SK-N-SH treated with all-trans-retinoic acid at 6 μM for 48 hours (cell line): ENCODE measurements at regions not wholly inside any gene's neighbourhood (a gene's known extent, or its start where the extent isn't known, plus 50 kb on each side); places are given as distances from the start of the nearest gene placed in this dataset.
A peak's percentile ranks its signal among the peaks of the same experiment; 100 is the strongest.

Experiments
- ATAC-seq: fragments of 200-7000 bp; cut with Tn5 transposase; 3 replicates; pipeline ENCODE4 v1.9.1; 2020; ENCODE audit warnings: mild to moderate bottlenecking, moderate library complexity
- ARNTL ChIP-seq: fragments of 450-650 bp; formaldehyde crosslinking; IDR thresholded peaks from 2 replicates; pipeline ENCODE4 v1.5.0; 2020; ENCODE audit warnings: low read depth, mild to moderate bottlenecking, moderate library complexity, borderline replicate concordance
- BACH2 ChIP-seq: fragments of 250-450 bp; sonication (Bioruptor Pico); IDR thresholded peaks from 2 replicates; pipeline ENCODE4 v1.9.0; 2021; ENCODE audit warnings: mild to moderate bottlenecking, borderline replicate concordance
- CREB5 ChIP-seq: fragments of 250-450 bp; sonication (Bioruptor Pico); IDR thresholded peaks from 2 replicates; pipeline ENCODE4 v1.5.1; 2020; ENCODE audit warnings: low read depth, mild to moderate bottlenecking, moderate library complexity
- CSRNP3 ChIP-seq: fragments of 250-450 bp; sonication (Bioruptor Pico); IDR thresholded peaks from 2 replicates; pipeline ENCODE4 v1.5.1; 2021; ENCODE audit warnings: mild to moderate bottlenecking, moderate library complexity
- ESRRG ChIP-seq: fragments of 250-450 bp; sonication (Bioruptor Pico); IDR thresholded peaks from 2 replicates; pipeline ENCODE4 v1.6.1; 2021; ENCODE audit warnings: mild to moderate bottlenecking
- PATZ1 ChIP-seq: fragments of 250-450 bp; sonication (Bioruptor Pico); IDR thresholded peaks from 2 replicates; pipeline ENCODE4 v1.8.0; 2020; ENCODE audit warnings: mild to moderate bottlenecking, moderate library complexity, borderline replicate concordance
- POU6F1 ChIP-seq: fragments of 250-450 bp; sonication (Bioruptor Pico); IDR thresholded peaks from 2 replicates; pipeline ENCODE4 v1.8.0; 2021; ENCODE audit warnings: low read depth, mild to moderate bottlenecking, moderate library complexity, borderline replicate concordance
- PPARA ChIP-seq: fragments of 250-450 bp; sonication (Bioruptor Pico); IDR thresholded peaks from 2 replicates; pipeline ENCODE4 v1.5.0; 2020; ENCODE audit warnings: mild to moderate bottlenecking, borderline replicate concordance
- RARB ChIP-seq: fragments of 250-450 bp; sonication (Bioruptor Pico); IDR thresholded peaks from 2 replicates; pipeline ENCODE4 v1.8.0; 2021; ENCODE audit warnings: mild to moderate bottlenecking, moderate library complexity
- SNAI2 ChIP-seq: fragments of 250-450 bp; sonication (Bioruptor Pico); IDR thresholded peaks from 2 replicates; pipeline ENCODE4 v1.5.0; 2020; ENCODE audit warnings: mild to moderate bottlenecking, moderate library complexity
- TSHZ2 ChIP-seq: fragments of 250-450 bp; sonication (Bioruptor Pico); IDR thresholded peaks from 2 replicates; pipeline ENCODE4 v1.5.0; 2020; ENCODE audit warnings: mild to moderate bottlenecking, moderate library complexity
- ZC3H10 ChIP-seq: fragments of 250-450 bp; sonication (Bioruptor Pico); IDR thresholded peaks from 2 replicates; pipeline ENCODE4 v1.5.1; 2021; ENCODE audit warnings: mild to moderate bottlenecking, moderate library complexity
- ZFP3 ChIP-seq: fragments of 250-450 bp; sonication (Bioruptor Pico); IDR thresholded peaks from 2 replicates; pipeline ENCODE4 v1.5.0; 2020; ENCODE audit warnings: mild to moderate bottlenecking, moderate library complexity
- ZFP30 ChIP-seq: fragments of 450-650 bp; formaldehyde crosslinking; IDR thresholded peaks from 2 replicates; pipeline ENCODE4 v1.5.0; 2022; ENCODE audit warnings: mild to moderate bottlenecking, moderate library complexity
- ZNF8 ChIP-seq: fragments of 450-650 bp; formaldehyde crosslinking; IDR thresholded peaks from 2 replicates; pipeline ENCODE4 v1.5.0; 2020; ENCODE audit warnings: mild to moderate bottlenecking, moderate library complexity

- TF ChIP-seq CREB5 (CRISPR knock-in tag) (no peak), CSRNP3 (CRISPR knock-in tag) (no peak), RARB (CRISPR knock-in tag) (no peak), SNAI2 (no peak), TSHZ2 (no peak), ZFP3 (CRISPR knock-in tag) (no peak), PPARA (no peak), POU6F1 (no peak), ARNTL (no peak), ZFP30 (CRISPR knock-in tag) (no peak), ZNF8 (no peak)
- ATAC-seq: peak; percentile 86
Observed at GRCh38 chr5:2207416-2208238, 324.9 kb upstream of the IRX4 start.

GRCh38 chr5:2207109-2207399 lies 324.3 kb upstream of the IRX4 start:
- no peak for ATAC-seq
- no peak for TF ChIP-seq SNAI2
- TF ChIP-seq ZC3H10 (CRISPR knock-in tag): no peak
- TF ChIP-seq ZFP3 (CRISPR knock-in tag): no peak
- no peak for TF ChIP-seq BACH2 (CRISPR knock-in tag)
- no peak for TF ChIP-seq ESRRG (CRISPR knock-in tag)
- no peak for TF ChIP-seq ZNF8
- TF ChIP-seq CREB5 (CRISPR knock-in tag): no peak
- no peak for TF ChIP-seq PATZ1 (CRISPR knock-in tag)
- TF ChIP-seq ZFP30 (CRISPR knock-in tag): no peak
- TF ChIP-seq POU6F1: no peak
- no peak for TF ChIP-seq TSHZ2
- no peak for TF ChIP-seq RARB (CRISPR knock-in tag)
